Smooth muscle cell (in vitro differentiated cells): ENCODE measurements at regions not wholly inside any gene's neighbourhood (a gene's known extent, or its start where the extent isn't known, plus 50 kb on each side); places are given as distances from the start of the nearest gene placed in this dataset.

Experiments used
- DNase-seq: peaks from one replicate; lab custom pipeline; 2025; ENCODE audit not compliant: unreplicated experiment; lab: John Stamatoyannopoulos, UW
- H2AFZ ChIP-seq: fragments of 200-600 bp; sonication (generic); 2 replicates; pipeline ENCODE4 v1.6.0; 2016; ENCODE audit warnings: antibody characterized with exemption, low read depth, mild to moderate bottlenecking
- H3F3A ChIP-seq: fragments of 200-600 bp; sonication (generic); 2 replicates; pipeline ENCODE4 v1.6.0; 2017; ENCODE audit warnings: antibody characterized with exemption, low read depth
- H3K27ac ChIP-seq: fragments of 200-600 bp; sonication (generic); 2 replicates; pipeline ENCODE4 v1.5.1; 2016; ENCODE audit warnings: low read depth, mild to moderate bottlenecking
- H3K27me3 ChIP-seq: fragments of 200-600 bp; sonication (generic); 2 replicates; pipeline ENCODE4 v1.6.1; 2016; ENCODE audit warnings: low read depth, mild to moderate bottlenecking
- H3K36me3 ChIP-seq: fragments of 200-600 bp; sonication (generic); 2 replicates; pipeline ENCODE4 v1.5.1; 2016; ENCODE audit warnings: low read depth
- H3K4me1 ChIP-seq: fragments of 200-600 bp; sonication (generic); 2 replicates; pipeline ENCODE4 v1.5.1; 2016; ENCODE audit warnings: low read depth
- H3K4me2 ChIP-seq: fragments of 200-600 bp; sonication (generic); 2 replicates; pipeline ENCODE4 v1.6.0; 2016; ENCODE audit warnings: mild to moderate bottlenecking
- H3K4me3 ChIP-seq: fragments of 200-600 bp; sonication (generic); 2 replicates; pipeline ENCODE4 v1.5.1; 2016; ENCODE audit warnings: mild to moderate bottlenecking
- H3K79me2 ChIP-seq: fragments of 200-600 bp; sonication (generic); 2 replicates; pipeline ENCODE4 v1.6.0; 2016; ENCODE audit warnings: low read depth, mild to moderate bottlenecking
- H3K9ac ChIP-seq: fragments of 200-600 bp; sonication (generic); 2 replicates; pipeline ENCODE4 v1.6.0; 2016; ENCODE audit warnings: low read depth
- H3K9me3 ChIP-seq: fragments of 200-600 bp; sonication (generic); replicated peaks from 2 replicates; pipeline ENCODE4 v1.5.1; 2016; ENCODE audit warnings: low read depth
- H4K20me1 ChIP-seq: fragments of 200-600 bp; sonication (generic); 2 replicates; pipeline ENCODE4 v1.6.0; 2016; ENCODE audit warnings: low read depth
- CTCF ChIP-seq: fragments of 200-600 bp; sonication (generic); IDR thresholded peaks from 2 replicates; pipeline ENCODE4 v1.5.1; 2017; ENCODE audit warnings: borderline replicate concordance, mild to moderate bottlenecking, antibody characterized with exemption; ENCODE audit not compliant: insufficient read depth, poor library complexity, severe bottlenecking
- WGBS: methylation state at CpG from one replicate; pipeline ENCODE4 v1.1.7; 2016; ENCODE audit warnings: low lambda C conversion rate; 5-methylcytosine and 5-hydroxymethylcytosine counted together

- no peak for DNase-seq
- Histone ChIP-seq H3K4me2 (no peak overlapping the region), H4K20me1 (no peaks in the 10 kb centered on the region), H3K27ac (no peak overlapping the region), H3K79me2 (no peaks in the 10 kb centered on the region), H3K36me3 (no peaks in the 10 kb centered on the region), H3K4me3 (no peak overlapping the region), H3F3A (no peaks in the 10 kb centered on the region), H3K27me3 (no peaks in the 10 kb centered on the region), H2AFZ (no peak overlapping the region), H3K9me3 (no peaks in the 10 kb centered on the region), H3K4me1 (peaks cover under 1% of the 10 kb centered on the region), H3K9ac (no peak overlapping the region)
- WGBS = 93% methylated on average over 2 of the region's 2 CpGs
- TF ChIP-seq CTCF = no peak
Observed at GRCh38 chr12:22893878-22894277, 268.9 kb downstream of the ETNK1 start.

- no peaks in the 10 kb centered on the region for H3K79me2 ChIP-seq
- no peak overlapping the region for H3K4me2 ChIP-seq
- no peak overlapping the region for H2AFZ ChIP-seq
- peaks cover 15% of the 10 kb centered on the region for H3K4me1 ChIP-seq
- H4K20me1 ChIP-seq = no peaks in the 10 kb centered on the region
- WGBS = 65% methylated on average over 4 of the region's 4 CpGs
- H3K9me3 ChIP-seq = no peaks in the 10 kb centered on the region
- DNase-seq = no peak
- no peaks in the 10 kb centered on the region for H3K36me3 ChIP-seq
- H3K9ac ChIP-seq = no peak overlapping the region
- no peaks in the 10 kb centered on the region for H3F3A ChIP-seq
- H3K27ac ChIP-seq = no peak overlapping the region
- no peak overlapping the region for H3K4me3 ChIP-seq
- no peak for TF ChIP-seq CTCF
- no peaks in the 10 kb centered on the region for H3K27me3 ChIP-seq
Observed at GRCh38 chr12:22899184-22899583, 274.2 kb downstream of the ETNK1 start.

- DNase-seq = no peak
- H3K27ac ChIP-seq = no peak overlapping the region
Observed at GRCh38 chr12:22900401-22900800, 275.4 kb downstream of the ETNK1 start.

More at GRCh38 chr12:22900401-22900800, 275.4 kb downstream of the ETNK1 start:
- H3K27me3 ChIP-seq = no peaks in the 10 kb centered on the region
- no peak overlapping the region for H3K9ac ChIP-seq
- no peak overlapping the region for H2AFZ ChIP-seq
- TF ChIP-seq CTCF = no peak
- H3K36me3 ChIP-seq = no peaks in the 10 kb centered on the region
- no peaks in the 10 kb centered on the region for H4K20me1 ChIP-seq
- H3K4me1 ChIP-seq = peaks cover 15% of the 10 kb centered on the region
- H3K4me3 ChIP-seq = no peak overlapping the region
- H3K79me2 ChIP-seq = no peaks in the 10 kb centered on the region
- no peak overlapping the region for H3K4me2 ChIP-seq
- H3F3A ChIP-seq = no peaks in the 10 kb centered on the region
- H3K9me3 ChIP-seq = no peaks in the 10 kb centered on the region
